ENCODE measurements at regions not wholly inside any gene's neighbourhood (a gene's known extent, or its start where the extent isn't known, plus 50 kb on each side); places are given as distances from the start of the nearest gene placed in this dataset.
"Not testable (repeated sequence)": the region's sequence is repeated elsewhere in the genome, so short reads cannot be mapped to it uniquely, and the experiment has no call there.

GRCh38 chr4:82301390-82301789 is 72.4 kb downstream of the HNRNPD start:
- not testable (repeated sequence) for DNase-seq

GRCh38 chr4:82293304-82293703 is 80.5 kb downstream of the HNRNPD start:
- peak; percentile 38 for DNase-seq

GRCh38 chr4:82287720-82288119 is 86.1 kb downstream of the HNRNPD start:
- peak; percentile 35 for DNase-seq

- DNase-seq = peak; percentile 99
Measured at GRCh38 chr4:82284858-82285805, 88.7 kb downstream of the HNRNPD start.

GRCh38 chr4:82284475-82284857 is 89.3 kb downstream of the HNRNPD start:
- no peak for DNase-seq

- DNase-seq = no peak
Measured at GRCh38 chr4:82282875-82283274, 90.9 kb downstream of the HNRNPD start.

- not testable (repeated sequence) for DNase-seq
Measured at GRCh38 chr4:82279550-82279949, 94.2 kb downstream of the HNRNPD start.

- DNase-seq = no peak
Measured at GRCh38 chr4:82276332-82276640, 97.5 kb downstream of the HNRNPD start.

GRCh38 chr4:82275431-82276331 is 98.1 kb downstream of the HNRNPD start:
- no peak for DNase-seq

GRCh38 chr4:82274700-82275099 is 99.1 kb downstream of the HNRNPD start:
- DNase-seq = not testable (repeated sequence)

GRCh38 chr4:82272523-82272922 is 101.3 kb downstream of the HNRNPD start:
- DNase-seq = not testable (repeated sequence)

GRCh38 chr4:82271915-82272480 is 101.8 kb downstream of the HNRNPD start:
- not testable (repeated sequence) for DNase-seq

GRCh38 chr4:82268826-82269193 is 105.0 kb downstream of the HNRNPD start:
- DNase-seq = no peak

- peak; percentile 43 for DNase-seq
Measured at GRCh38 chr4:82268050-82268825, 105.6 kb downstream of the HNRNPD start.

GRCh38 chr4:82267506-82267905 is 106.3 kb downstream of the HNRNPD start:
- no peak for DNase-seq

- no peak for DNase-seq
Measured at GRCh38 chr4:82266345-82266744, 107.4 kb downstream of the HNRNPD start.

GRCh38 chr4:82261084-82261483 is 112.7 kb downstream of the HNRNPD start:
- DNase-seq = no peak

GRCh38 chr4:82260632-82261031 is 113.2 kb downstream of the HNRNPD start:
- no peak for DNase-seq

- DNase-seq = no peak
Measured at GRCh38 chr4:82256718-82257117, 117.1 kb downstream of the HNRNPD start.

GRCh38 chr4:82255657-82256056 is 118.1 kb downstream of the HNRNPD start:
- no peak for DNase-seq

GRCh38 chr4:82248903-82249632 is 124.7 kb downstream of the HNRNPD start:
- no peak for DNase-seq

GRCh38 chr4:82247629-82248028 is 126.2 kb downstream of the HNRNPD start:
- DNase-seq = no peak
